ENCODE measurements at regions not wholly inside any gene's neighbourhood (a gene's known extent, or its start where the extent isn't known, plus 50 kb on each side); places are given as distances from the start of the nearest gene placed in this dataset.
"Not testable (repeated sequence)": the region's sequence is repeated elsewhere in the genome, so short reads cannot be mapped to it uniquely, and the experiment has no call there.

GRCh38 chr10:91745090-91745831 is 53.0 kb upstream of the TNKS2 start:
- peak; percentile 24 for DNase-seq

- no peak for DNase-seq
Measured at GRCh38 chr10:91743465-91743864, 54.8 kb upstream of the TNKS2 start.

GRCh38 chr10:91742229-91742628 is 56.0 kb upstream of the TNKS2 start:
- no peak for DNase-seq

- DNase-seq: no peak
Measured at GRCh38 chr10:91741356-91741755, 56.9 kb upstream of the TNKS2 start.

- no peak for DNase-seq
Measured at GRCh38 chr10:91740353-91740924, 57.8 kb upstream of the TNKS2 start.

- DNase-seq: not testable (repeated sequence)
Measured at GRCh38 chr10:91732265-91732664, 66.0 kb upstream of the TNKS2 start.

- DNase-seq: not testable (repeated sequence)
Measured at GRCh38 chr10:91729339-91729738, 68.9 kb upstream of the TNKS2 start.

GRCh38 chr10:91726355-91726754 is 71.9 kb upstream of the TNKS2 start:
- DNase-seq: no peak

- no peak for DNase-seq
Measured at GRCh38 chr10:91724933-91725332, 73.3 kb upstream of the TNKS2 start.

- DNase-seq: peak; percentile 27
Measured at GRCh38 chr10:91713461-91714072, 80.7 kb upstream of the PPP1R3C start.

- peak; percentile 48 for DNase-seq
Measured at GRCh38 chr10:91711885-91712680, 79.2 kb upstream of the PPP1R3C start.

GRCh38 chr10:91709394-91709798 is 76.5 kb upstream of the PPP1R3C start:
- DNase-seq: peak; percentile 87

- peak; percentile 64 for DNase-seq
Measured at GRCh38 chr10:91708174-91708861, 75.4 kb upstream of the PPP1R3C start.

GRCh38 chr10:91707236-91707635 is 74.4 kb upstream of the PPP1R3C start:
- DNase-seq: no peak

- no peak for DNase-seq
Measured at GRCh38 chr10:91705948-91706670, 73.2 kb upstream of the PPP1R3C start.

GRCh38 chr10:91702620-91703019 is 69.7 kb upstream of the PPP1R3C start:
- DNase-seq: no peak

- DNase-seq: no peak
Measured at GRCh38 chr10:91700788-91701444, 68.0 kb upstream of the PPP1R3C start.

GRCh38 chr10:91700273-91700672 is 67.4 kb upstream of the PPP1R3C start:
- DNase-seq: no peak

GRCh38 chr10:91698258-91698657 is 65.4 kb upstream of the PPP1R3C start:
- no peak for DNase-seq

- peak; percentile 56 for DNase-seq
Measured at GRCh38 chr10:91694170-91694794, 61.4 kb upstream of the PPP1R3C start.

GRCh38 chr10:91691981-91692380 is 59.1 kb upstream of the PPP1R3C start:
- DNase-seq: no peak
